HG03469 (cell line): ENCODE measurements at regions not wholly inside any gene's neighbourhood (a gene's known extent, or its start where the extent isn't known, plus 50 kb on each side); places are given as distances from the start of the nearest gene placed in this dataset.
"Not testable (repeated sequence)": the region's sequence is repeated elsewhere in the genome, so short reads cannot be mapped to it uniquely, and the experiment has no call there.

Experiments used
- ATAC-seq: cut with Tn5 transposase; IDR thresholded peaks from one replicate; pipeline ENCODE4 v1.9.1; 2021; ENCODE audit warnings: mild to moderate bottlenecking, moderate library complexity, moderate number of reproducible peaks; ENCODE audit not compliant: unreplicated experiment

GRCh38 chr15:75100679-75101078 lies 77.3 kb downstream of the PPCDC start:
- no peak for ATAC-seq

GRCh38 chr15:75104804-75105557 lies 81.6 kb downstream of the PPCDC start:
- no peak for ATAC-seq

GRCh38 chr15:75107516-75107907 lies 84.1 kb downstream of the PPCDC start:
- no peak for ATAC-seq

GRCh38 chr15:75107908-75108838 lies 84.8 kb downstream of the PPCDC start:
- no peak for ATAC-seq

GRCh38 chr15:75109021-75109735 lies 85.8 kb downstream of the PPCDC start:
- no peak for ATAC-seq

GRCh38 chr15:75109736-75110130 lies 86.3 kb downstream of the PPCDC start:
- ATAC-seq: no peak

GRCh38 chr15:75112278-75112847 lies 89.0 kb downstream of the PPCDC start:
- ATAC-seq: no peak

GRCh38 chr15:75112848-75113492 lies 88.7 kb upstream of the C15orf39 start:
- ATAC-seq: peak; percentile 32

- no peak for ATAC-seq
Observed at GRCh38 chr15:75114327-75114726, 87.4 kb upstream of the C15orf39 start.

- no peak for ATAC-seq
Observed at GRCh38 chr15:75114796-75115195, 86.9 kb upstream of the C15orf39 start.

GRCh38 chr15:75115411-75115913 lies 86.2 kb upstream of the C15orf39 start:
- ATAC-seq: not testable (repeated sequence)

- not testable (repeated sequence) for ATAC-seq
Observed at GRCh38 chr15:75116143-75116542, 85.5 kb upstream of the C15orf39 start.

- ATAC-seq: no peak
Observed at GRCh38 chr15:75117993-75118392, 83.7 kb upstream of the C15orf39 start.

- ATAC-seq: not testable (repeated sequence)
Observed at GRCh38 chr15:75119312-75119711, 82.4 kb upstream of the C15orf39 start.

- ATAC-seq: no peak
Observed at GRCh38 chr15:75121491-75121890, 80.2 kb upstream of the C15orf39 start.

- no peak for ATAC-seq
Observed at GRCh38 chr15:75123395-75123794, 78.3 kb upstream of the C15orf39 start.

GRCh38 chr15:75124278-75124677 lies 77.4 kb upstream of the C15orf39 start:
- not testable (repeated sequence) for ATAC-seq

GRCh38 chr15:75125935-75126334 lies 75.7 kb upstream of the C15orf39 start:
- no peak for ATAC-seq

- no peak for ATAC-seq
Observed at GRCh38 chr15:75126864-75127580, 74.7 kb upstream of the C15orf39 start.

- no peak for ATAC-seq
Observed at GRCh38 chr15:75129788-75130187, 71.9 kb upstream of the C15orf39 start.
